Liver (tissue), 3 donors: ENCODE measurements at regions not wholly inside any gene's neighbourhood (a gene's known extent, or its start where the extent isn't known, plus 50 kb on each side); places are given as distances from the start of the nearest gene placed in this dataset.

ENCODE experiments used
- CTCF ChIP-seq: fragments of 150-350 bp; IDR thresholded peaks from 2 replicates; pipeline ENCODE4 v1.5.1; 2017; ENCODE audit warnings: improper control_type of control experiment, low read depth, low read length; ENCODE audit not compliant: missing input control
- EGR1 ChIP-seq, 2 donors: IDR thresholded peaks; 2 replicates each; pipeline ENCODE4 v1.6.1; 2016 to 2018; ENCODE audit warnings: antibody characterized with exemption in 2 of 2, low read depth in 2 of 2
- GABPA ChIP-seq, 2 donors: IDR thresholded peaks in 1 of 2; conservative IDR thresholded peaks in 1 of 2; 2 replicates each; pipeline ENCODE4 v1.6.1; 2016; ENCODE audit warnings: antibody characterized with exemption in 2 of 2, mild to moderate bottlenecking in 1 of 2, moderate library complexity in 1 of 2
- HNF4A ChIP-seq, 2 donors: conservative IDR thresholded peaks; 2 replicates each; pipeline ENCODE4 v1.6.1; 2016; ENCODE audit warnings: antibody characterized with exemption in 2 of 2, mild to moderate bottlenecking in 2 of 2
- JUND ChIP-seq, 2 donors: IDR thresholded peaks; 2 replicates each; pipeline ENCODE4 v1.6.1; 2016; ENCODE audit warnings: antibody characterized with exemption in 2 of 2
- REST ChIP-seq: IDR thresholded peaks from 2 replicates; pipeline ENCODE4 v1.6.1; 2016; ENCODE audit warnings: antibody characterized with exemption, mild to moderate bottlenecking
- TAF1 ChIP-seq: conservative IDR thresholded peaks from 2 replicates; pipeline ENCODE4 v1.6.1; 2016; ENCODE audit warnings: antibody characterized with exemption, mild to moderate bottlenecking
- YY1 ChIP-seq: IDR thresholded peaks from 2 replicates; pipeline ENCODE4 v1.6.1; 2016; ENCODE audit warnings: antibody characterized with exemption, mild to moderate bottlenecking
- ZBTB33 ChIP-seq: IDR thresholded peaks from 2 replicates; pipeline ENCODE4 v1.6.1; 2016; ENCODE audit warnings: antibody characterized with exemption
- TF ChIP-seq, protein P1 (sequence below): IDR thresholded peaks from 2 replicates; pipeline ENCODE4 v1.6.1; 2016; ENCODE audit warnings: antibody characterized with exemption
- donor health status: healthy.
- donor health status: healthy.

GRCh38 chr4:177574446-177574845, 132.2 kb upstream of the AGA start:
- TF ChIP-seq CTCF (no peak), TAF1 (no peak), JUND (IDR thresholded peaks at IDR 0.05) (no peak), HNF4A (conservative IDR thresholded peaks at IDR 0.05) (no peak), YY1 (no peak), ZBTB33 (no peak), GABPA (IDR thresholded peaks at IDR 0.05 in 1 of 2, conservative IDR thresholded peaks at IDR 0.05 in 1 of 2) (no peak), REST (no peak), EGR1 (IDR thresholded peaks at IDR 0.05; ENCODE audit: low read depth in 2 of 2) (no peak)
- TF ChIP-seq, protein P1, sequence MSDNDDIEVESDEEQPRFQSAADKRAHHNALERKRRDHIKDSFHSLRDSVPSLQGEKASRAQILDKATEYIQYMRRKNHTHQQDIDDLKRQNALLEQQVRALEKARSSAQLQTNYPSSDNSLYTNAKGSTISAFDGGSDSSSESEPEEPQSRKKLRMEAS, result no peak
